Endothelial cell of umbilical vein (primary cell): ENCODE measurements at regions not wholly inside any gene's neighbourhood (a gene's known extent, or its start where the extent isn't known, plus 50 kb on each side); places are given as distances from the start of the nearest gene placed in this dataset.

ENCODE experiments used
- CTCF ChIP-seq, 2 donors: IDR thresholded peaks; 1 replicate in 1 of 2; 2 replicates in 1 of 2; pipeline ENCODE4 v1.5.1; 2011; ENCODE audit warnings: low read length in 2 of 2, mild to moderate bottlenecking in 2 of 2, moderate library complexity in 2 of 2, control low read depth in 1 of 2, inconsistent platforms in 1 of 2, low read depth in 1 of 2; ENCODE audit not compliant: insufficient read depth in 1 of 2; ENCODE audit errors: extremely low read depth in 1 of 2
- EZH2 ChIP-seq: IDR thresholded peaks from 2 replicates; pipeline ENCODE4 v1.6.1; 2012; ENCODE audit warnings: borderline replicate concordance, low read depth, mild to moderate bottlenecking, moderate library complexity, low read length, inconsistent platforms; ENCODE audit not compliant: severe bottlenecking
- MYC ChIP-seq: IDR thresholded peaks from one replicate; pipeline ENCODE4 v1.6.1; 2011; ENCODE audit warnings: mild to moderate bottlenecking, low read depth, low read length
- POLR2A ChIP-seq: IDR thresholded peaks from 2 replicates; pipeline ENCODE4 v1.6.1; 2012; ENCODE audit warnings: low read depth, mild to moderate bottlenecking, control low read depth, low read length
- POLR2AphosphoS5 ChIP-seq: IDR thresholded peaks from 2 replicates; pipeline ENCODE4 v1.6.1; 2012; ENCODE audit warnings: low read depth, mild to moderate bottlenecking, control low read depth, low read length, moderate library complexity; ENCODE audit not compliant: insufficient read depth

DNA sequence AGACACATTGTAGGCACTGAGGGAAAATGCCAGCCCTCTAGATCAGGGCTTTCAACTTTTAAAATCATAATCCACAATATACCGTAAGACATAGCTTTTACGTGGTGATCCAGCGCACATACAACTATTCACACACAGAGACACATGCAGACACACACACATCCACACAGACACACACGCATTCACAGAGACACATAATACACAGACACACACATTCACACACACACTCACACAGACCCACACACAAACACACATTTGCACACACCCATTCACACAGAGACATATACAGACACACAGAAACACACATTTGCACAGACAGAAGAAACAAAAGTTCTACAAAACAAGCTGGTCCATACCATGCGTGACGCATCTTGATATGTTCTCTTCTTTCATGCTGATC is 244.5 kb downstream of the RHOU start:
- TF ChIP-seq POLR2A (no peak), CTCF (IDR thresholded peaks at IDR 0.05; ENCODE audit: extremely low read depth in 1 of 2, insufficient read depth in 1 of 2, low read depth in 1 of 2, low read length in 2 of 2) (no peak), POLR2AphosphoS5 (no peak), EZH2 (no peak), MYC (no peak)
